Naive thymus-derived CD8-positive, alpha-beta T cell (primary cell): ENCODE measurements at regions not wholly inside any gene's neighbourhood (a gene's known extent, or its start where the extent isn't known, plus 50 kb on each side); places are given as distances from the start of the nearest gene placed in this dataset.

Experiments used
- ATAC-seq, 2 donors: fragments of 150-1000 bp; cut with Tn5 transposase in 1 of 2; sonication (Bioruptor Pico), chemical (Tn5 transposase) in 1 of 2; 1 replicate in 1 of 2; 2 replicates in 1 of 2; pipeline ENCODE4 v1.10.0; 2021; ENCODE audit warnings: mild to moderate bottlenecking in 2 of 2, moderate library complexity in 2 of 2
- POLR2A ChIA-PET: fragments of 350-600 bp; sonication (Branson Sonifier 250); formaldehyde crosslinking; loops from one replicate; lab custom pipeline; 2021; ENCODE audit warnings: antibody characterized with exemption; lab: Charles Lee
- DNase-seq, 10 donors: peaks; one replicate each; pipeline versions ENCODE4 v3.0.0 to v3.0.0-alpha.2; 2020 to 2022
- H3K27ac Mint-ChIP-seq, 10 donors: one replicate each; pipeline ENCODE4 v1.8.0; 2020 to 2022; ENCODE audit warnings: mild to moderate bottlenecking in 10 of 10, mixed read lengths in 10 of 10, moderate library complexity in 4 of 10, inconsistent platforms in 1 of 10
- H3K27me3 Mint-ChIP-seq, 5 donors: one replicate each; pipeline ENCODE4 v1.8.0; 2021 to 2022; ENCODE audit warnings: mixed read lengths in 5 of 5
- H3K36me3 Mint-ChIP-seq, 3 donors: one replicate each; pipeline ENCODE4 v1.8.0; 2020 to 2022; ENCODE audit warnings: mixed read lengths in 3 of 3, mild to moderate bottlenecking in 2 of 3, inconsistent platforms in 1 of 3
- H3K4me1 Mint-ChIP-seq, 4 donors: one replicate each; pipeline ENCODE4 v1.8.0; 2021 to 2022; ENCODE audit warnings: mixed read lengths in 4 of 4
- H3K4me3 Mint-ChIP-seq, 10 donors: one replicate each; pipeline ENCODE4 v1.8.0; 2020 to 2022; ENCODE audit warnings: mild to moderate bottlenecking in 10 of 10, mixed read lengths in 10 of 10, moderate library complexity in 6 of 10, inconsistent platforms in 1 of 10
- H3K9me3 Mint-ChIP-seq, 9 donors: one replicate each; pipeline ENCODE4 v1.8.0; 2020 to 2022; ENCODE audit warnings: mixed read lengths in 9 of 9, mild to moderate bottlenecking in 3 of 9, inconsistent platforms in 1 of 9, moderate library complexity in 1 of 9

- Mint-ChIP-seq H3K4me3 (no peak overlapping the region), H3K4me1 (no peaks in the 10 kb centered on the region), H3K36me3 (no peaks in the 10 kb centered on the region), H3K9me3 (peaks cover 0 to 4% (median 0%) of the 10 kb centered on the region in 9 donors), H3K27me3 (peaks cover 0 to 5% (median 0%) of the 10 kb centered on the region in 5 donors), H3K27ac (no peak overlapping the region)
- ATAC-seq (no peak), DNase-seq (no peak)
- POLR2A ChIA-PET = no interaction called here
Observed at GRCh38 chr2:145075454-145076062, 555.6 kb upstream of the ZEB2 start.

GRCh38 chr2:145070703-145071102 lies 550.8 kb upstream of the ZEB2 start:
- no peak for ATAC-seq
- no peaks in the 10 kb centered on the region for H3K4me1 Mint-ChIP-seq
- H3K36me3 Mint-ChIP-seq = no peaks in the 10 kb centered on the region
- no peak overlapping the region for H3K4me3 Mint-ChIP-seq
- POLR2A ChIA-PET = no interaction called here
- no peaks in the 10 kb centered on the region for H3K27me3 Mint-ChIP-seq
- H3K9me3 Mint-ChIP-seq = peaks cover 0 to 4% (median 0%) of the 10 kb centered on the region in 9 donors
- DNase-seq = no peak
- H3K27ac Mint-ChIP-seq = no peak overlapping the region

- H3K36me3 Mint-ChIP-seq = no peaks in the 10 kb centered on the region
- no peak overlapping the region for H3K27ac Mint-ChIP-seq
- DNase-seq (no peak), ATAC-seq (no peak)
- H3K9me3 Mint-ChIP-seq = peaks cover 0 to 4% (median 0%) of the 10 kb centered on the region in 9 donors
- peaks cover 0 to 1% (median 0%) of the 10 kb centered on the region in 5 donors for H3K27me3 Mint-ChIP-seq
- H3K4me1 Mint-ChIP-seq = no peaks in the 10 kb centered on the region
- no peak overlapping the region for H3K4me3 Mint-ChIP-seq
- POLR2A ChIA-PET = no interaction called here
Observed at GRCh38 chr2:145068509-145068908, 548.6 kb upstream of the ZEB2 start.

- DNase-seq (no peak), ATAC-seq (no peak)
- POLR2A ChIA-PET = no interaction called here
- H3K9me3 Mint-ChIP-seq = peaks cover 0 to 4% (median 0%) of the 10 kb centered on the region in 9 donors
- peaks cover 0 to 2% (median 0%) of the 10 kb centered on the region in 5 donors for H3K27me3 Mint-ChIP-seq
- H3K4me1 Mint-ChIP-seq = no peaks in the 10 kb centered on the region
- no peak overlapping the region for H3K27ac Mint-ChIP-seq
- H3K36me3 Mint-ChIP-seq = no peaks in the 10 kb centered on the region
- no peak overlapping the region for H3K4me3 Mint-ChIP-seq
Observed at GRCh38 chr2:145067549-145068030, 547.7 kb upstream of the ZEB2 start.

GRCh38 chr2:145066856-145067548 lies 547.1 kb upstream of the ZEB2 start:
- H3K4me1 Mint-ChIP-seq = no peaks in the 10 kb centered on the region
- no peak for DNase-seq
- H3K27ac Mint-ChIP-seq = no peak overlapping the region
- no peak overlapping the region for H3K4me3 Mint-ChIP-seq
- peaks cover 0 to 2% (median 0%) of the 10 kb centered on the region in 9 donors for H3K9me3 Mint-ChIP-seq
- H3K36me3 Mint-ChIP-seq = no peaks in the 10 kb centered on the region
- peaks cover 0 to 2% (median 0%) of the 10 kb centered on the region in 5 donors for H3K27me3 Mint-ChIP-seq
- no peak for ATAC-seq
- POLR2A ChIA-PET = no interaction called here

- H3K36me3 Mint-ChIP-seq = no peaks in the 10 kb centered on the region
- H3K4me3 Mint-ChIP-seq = no peak overlapping the region
- peaks cover 0 to 2% (median 0%) of the 10 kb centered on the region in 9 donors for H3K9me3 Mint-ChIP-seq
- H3K27ac Mint-ChIP-seq = no peak overlapping the region
- no peaks in the 10 kb centered on the region for H3K4me1 Mint-ChIP-seq
- DNase-seq (no peak), ATAC-seq (no peak)
- peaks cover 0 to 2% (median 0%) of the 10 kb centered on the region in 5 donors for H3K27me3 Mint-ChIP-seq
- POLR2A ChIA-PET = no interaction called here
Observed at GRCh38 chr2:145066151-145066661, 546.3 kb upstream of the ZEB2 start.

GRCh38 chr2:145065342-145065741 lies 545.4 kb upstream of the ZEB2 start:
- no peaks in the 10 kb centered on the region for H3K36me3 Mint-ChIP-seq

GRCh38 chr2:145064511-145064910 lies 544.6 kb upstream of the ZEB2 start:
- POLR2A ChIA-PET = no interaction called here

More at GRCh38 chr2:145065342-145065741, 545.4 kb upstream of the ZEB2 start:
- DNase-seq = no peak
- Mint-ChIP-seq H3K27me3 (peaks cover 0 to 2% (median 0%) of the 10 kb centered on the region in 5 donors), H3K4me3 (no peak overlapping the region), H3K27ac (no peak overlapping the region), H3K9me3 (peaks cover 0 to 2% (median 0%) of the 10 kb centered on the region in 9 donors), H3K4me1 (no peaks in the 10 kb centered on the region)
- no peak for ATAC-seq
- POLR2A ChIA-PET = no interaction called here

GRCh38 chr2:145060876-145061275 lies 541.0 kb upstream of the ZEB2 start:
- no peaks in the 10 kb centered on the region for H3K36me3 Mint-ChIP-seq
- ATAC-seq (no peak), DNase-seq (no peak)
- no peak overlapping the region for H3K4me3 Mint-ChIP-seq
- no peak overlapping the region for H3K27ac Mint-ChIP-seq
- POLR2A ChIA-PET = no interaction called here
- H3K27me3 Mint-ChIP-seq = peaks cover 0 to 2% (median 0%) of the 10 kb centered on the region in 5 donors
- H3K4me1 Mint-ChIP-seq = no peaks in the 10 kb centered on the region
- H3K9me3 Mint-ChIP-seq = no peaks in the 10 kb centered on the region

More at GRCh38 chr2:145064511-145064910, 544.6 kb upstream of the ZEB2 start:
- Mint-ChIP-seq H3K4me1 (no peaks in the 10 kb centered on the region), H3K4me3 (no peak overlapping the region), H3K9me3 (peaks cover 0 to 2% (median 0%) of the 10 kb centered on the region in 9 donors), H3K36me3 (no peaks in the 10 kb centered on the region), H3K27ac (no peak overlapping the region), H3K27me3 (peaks cover 0 to 2% (median 0%) of the 10 kb centered on the region in 5 donors)
- no peak for DNase-seq
- ATAC-seq = no peak

- DNase-seq (no peak), ATAC-seq (no peak)
- POLR2A ChIA-PET = no interaction called here
- no peaks in the 10 kb centered on the region for H3K4me1 Mint-ChIP-seq
- no peak overlapping the region for H3K4me3 Mint-ChIP-seq
- peaks cover 0 to 2% (median 0%) of the 10 kb centered on the region in 5 donors for H3K27me3 Mint-ChIP-seq
- H3K27ac Mint-ChIP-seq = no peak overlapping the region
- H3K36me3 Mint-ChIP-seq = no peaks in the 10 kb centered on the region
- no peaks in the 10 kb centered on the region for H3K9me3 Mint-ChIP-seq
Observed at GRCh38 chr2:145059914-145060313, 540.0 kb upstream of the ZEB2 start.

GRCh38 chr2:145059343-145059742 lies 539.4 kb upstream of the ZEB2 start:
- Mint-ChIP-seq H3K36me3 (no peaks in the 10 kb centered on the region), H3K27ac (no peak overlapping the region), H3K4me3 (no peak overlapping the region), H3K9me3 (no peaks in the 10 kb centered on the region), H3K27me3 (peaks cover 0 to 2% (median 0%) of the 10 kb centered on the region in 5 donors), H3K4me1 (no peaks in the 10 kb centered on the region)
- ATAC-seq (no peak), DNase-seq (no peak)
- POLR2A ChIA-PET = no interaction called here

GRCh38 chr2:145058457-145058856 lies 538.5 kb upstream of the ZEB2 start:
- DNase-seq (no peak), ATAC-seq (no peak)
- Mint-ChIP-seq H3K4me3 (no peak overlapping the region), H3K27ac (no peak overlapping the region), H3K36me3 (no peaks in the 10 kb centered on the region), H3K4me1 (no peaks in the 10 kb centered on the region), H3K27me3 (peaks cover 0 to under 1% (median 0%) of the 10 kb centered on the region in 5 donors), H3K9me3 (no peaks in the 10 kb centered on the region)
- POLR2A ChIA-PET = no interaction called here

GRCh38 chr2:145055651-145056050 lies 535.7 kb upstream of the ZEB2 start:
- Mint-ChIP-seq H3K27ac (no peak overlapping the region), H3K27me3 (no peaks in the 10 kb centered on the region), H3K9me3 (no peaks in the 10 kb centered on the region), H3K4me3 (no peak overlapping the region), H3K4me1 (no peaks in the 10 kb centered on the region), H3K36me3 (no peaks in the 10 kb centered on the region)
- ATAC-seq (no peak), DNase-seq (no peak)
- POLR2A ChIA-PET = no interaction called here
